ENCODE measurements at regions not wholly inside any gene's neighbourhood (a gene's known extent, or its start where the extent isn't known, plus 50 kb on each side); places are given as distances from the start of the nearest gene placed in this dataset.

DNA sequence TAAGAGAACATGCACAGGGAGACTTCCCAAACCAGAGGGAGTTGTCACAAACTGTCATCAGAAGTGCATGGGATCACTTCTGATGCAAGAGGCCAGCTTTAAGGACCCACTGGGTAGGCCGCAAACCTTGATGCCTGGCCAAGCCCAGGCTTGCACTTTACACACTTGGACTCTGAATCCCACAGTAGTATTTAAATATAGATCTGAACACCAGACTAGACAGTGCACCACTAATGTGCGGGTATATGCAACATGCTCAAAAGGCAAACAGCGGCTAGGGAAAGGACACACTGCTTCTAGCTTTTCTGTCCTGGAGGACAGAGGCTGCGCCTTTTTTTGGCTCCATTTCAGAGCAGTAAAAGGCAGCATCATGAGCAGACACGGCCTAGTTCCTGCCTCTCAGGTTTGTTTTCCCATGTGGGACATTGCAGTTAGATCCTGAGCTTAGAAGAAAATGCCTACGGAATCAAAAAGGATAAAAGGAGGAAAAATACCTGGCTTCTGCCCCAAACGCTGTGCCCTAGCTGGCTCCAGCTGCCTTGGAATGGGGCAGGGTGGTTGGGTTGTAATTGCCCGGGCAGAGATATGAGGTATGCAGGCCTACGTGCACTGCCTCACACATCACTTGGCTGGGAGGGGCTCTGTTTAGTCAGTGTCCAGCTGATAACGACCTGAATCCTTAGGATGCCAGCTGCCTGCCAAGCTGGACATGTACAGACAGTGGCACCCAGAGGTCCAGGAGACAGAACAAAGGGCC, 84.5 kb upstream of the EGLN3 start (continued):
- TF ChIP-seq, protein P1, sequence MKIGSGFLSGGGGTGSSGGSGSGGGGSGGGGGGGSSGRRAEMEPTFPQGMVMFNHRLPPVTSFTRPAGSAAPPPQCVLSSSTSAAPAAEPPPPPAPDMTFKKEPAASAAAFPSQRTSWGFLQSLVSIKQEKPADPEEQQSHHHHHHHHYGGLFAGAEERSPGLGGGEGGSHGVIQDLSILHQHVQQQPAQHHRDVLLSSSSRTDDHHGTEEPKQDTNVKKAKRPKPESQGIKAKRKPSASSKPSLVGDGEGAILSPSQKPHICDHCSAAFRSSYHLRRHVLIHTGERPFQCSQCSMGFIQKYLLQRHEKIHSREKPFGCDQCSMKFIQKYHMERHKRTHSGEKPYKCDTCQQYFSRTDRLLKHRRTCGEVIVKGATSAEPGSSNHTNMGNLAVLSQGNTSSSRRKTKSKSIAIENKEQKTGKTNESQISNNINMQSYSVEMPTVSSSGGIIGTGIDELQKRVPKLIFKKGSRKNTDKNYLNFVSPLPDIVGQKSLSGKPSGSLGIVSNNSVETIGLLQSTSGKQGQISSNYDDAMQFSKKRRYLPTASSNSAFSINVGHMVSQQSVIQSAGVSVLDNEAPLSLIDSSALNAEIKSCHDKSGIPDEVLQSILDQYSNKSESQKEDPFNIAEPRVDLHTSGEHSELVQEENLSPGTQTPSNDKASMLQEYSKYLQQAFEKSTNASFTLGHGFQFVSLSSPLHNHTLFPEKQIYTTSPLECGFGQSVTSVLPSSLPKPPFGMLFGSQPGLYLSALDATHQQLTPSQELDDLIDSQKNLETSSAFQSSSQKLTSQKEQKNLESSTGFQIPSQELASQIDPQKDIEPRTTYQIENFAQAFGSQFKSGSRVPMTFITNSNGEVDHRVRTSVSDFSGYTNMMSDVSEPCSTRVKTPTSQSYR (CRISPR knock-in tag; IDR thresholded peaks at IDR 0.05; ENCODE audit: borderline replicate concordance), result no peak; the same call in 1 of the 2 replicates
- peak; percentile 99 for TF ChIP-seq ZFX (CRISPR knock-in tag; IDR thresholded peaks at IDR 0.05; ENCODE audit: low read depth)
- TF ChIP-seq, protein P2, sequence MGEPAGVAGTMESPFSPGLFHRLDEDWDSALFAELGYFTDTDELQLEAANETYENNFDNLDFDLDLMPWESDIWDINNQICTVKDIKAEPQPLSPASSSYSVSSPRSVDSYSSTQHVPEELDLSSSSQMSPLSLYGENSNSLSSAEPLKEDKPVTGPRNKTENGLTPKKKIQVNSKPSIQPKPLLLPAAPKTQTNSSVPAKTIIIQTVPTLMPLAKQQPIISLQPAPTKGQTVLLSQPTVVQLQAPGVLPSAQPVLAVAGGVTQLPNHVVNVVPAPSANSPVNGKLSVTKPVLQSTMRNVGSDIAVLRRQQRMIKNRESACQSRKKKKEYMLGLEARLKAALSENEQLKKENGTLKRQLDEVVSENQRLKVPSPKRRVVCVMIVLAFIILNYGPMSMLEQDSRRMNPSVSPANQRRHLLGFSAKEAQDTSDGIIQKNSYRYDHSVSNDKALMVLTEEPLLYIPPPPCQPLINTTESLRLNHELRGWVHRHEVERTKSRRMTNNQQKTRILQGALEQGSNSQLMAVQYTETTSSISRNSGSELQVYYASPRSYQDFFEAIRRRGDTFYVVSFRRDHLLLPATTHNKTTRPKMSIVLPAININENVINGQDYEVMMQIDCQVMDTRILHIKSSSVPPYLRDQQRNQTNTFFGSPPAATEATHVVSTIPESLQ (CRISPR knock-in tag; conservative IDR thresholded peaks at IDR 0.05), result peak; percentile 83; the same call in 1 of the 2 replicates
- TF ChIP-seq ZNF569 (CRISPR knock-in tag; IDR thresholded peaks at IDR 0.05; ENCODE audit: borderline replicate concordance), result no peak
- TF ChIP-seq MIER3 (CRISPR knock-in tag; IDR thresholded peaks at IDR 0.05; ENCODE audit: borderline replicate concordance), result peak; percentile 92
- TF ChIP-seq PHB2 (IDR thresholded peaks at IDR 0.05; ENCODE audit: partially characterized antibody), result no peak
- peak; percentile 57; the same call in 1 of the 2 replicates for TF ChIP-seq ADNP (CRISPR knock-in tag; IDR thresholded peaks at IDR 0.05)
- TF ChIP-seq, protein P3, sequence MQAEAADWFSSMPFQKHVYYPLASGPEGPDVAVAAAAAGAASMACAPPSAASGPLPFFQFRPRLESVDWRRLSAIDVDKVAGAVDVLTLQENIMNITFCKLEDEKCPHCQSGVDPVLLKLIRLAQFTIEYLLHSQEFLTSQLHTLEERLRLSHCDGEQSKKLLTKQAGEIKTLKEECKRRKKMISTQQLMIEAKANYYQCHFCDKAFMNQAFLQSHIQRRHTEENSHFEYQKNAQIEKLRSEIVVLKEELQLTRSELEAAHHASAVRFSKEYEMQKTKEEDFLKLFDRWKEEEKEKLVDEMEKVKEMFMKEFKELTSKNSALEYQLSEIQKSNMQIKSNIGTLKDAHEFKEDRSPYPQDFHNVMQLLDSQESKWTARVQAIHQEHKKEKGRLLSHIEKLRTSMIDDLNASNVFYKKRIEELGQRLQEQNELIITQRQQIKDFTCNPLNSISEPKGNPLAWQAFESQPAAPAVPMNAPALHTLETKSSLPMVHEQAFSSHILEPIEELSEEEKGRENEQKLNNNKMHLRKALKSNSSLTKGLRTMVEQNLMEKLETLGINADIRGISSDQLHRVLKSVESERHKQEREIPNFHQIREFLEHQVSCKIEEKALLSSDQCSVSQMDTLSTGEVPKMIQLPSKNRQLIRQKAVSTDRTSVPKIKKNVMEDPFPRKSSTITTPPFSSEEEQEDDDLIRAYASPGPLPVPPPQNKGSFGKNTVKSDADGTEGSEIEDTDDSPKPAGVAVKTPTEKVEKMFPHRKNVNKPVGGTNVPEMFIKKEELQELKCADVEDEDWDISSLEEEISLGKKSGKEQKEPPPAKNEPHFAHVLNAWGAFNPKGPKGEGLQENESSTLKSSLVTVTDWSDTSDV (CRISPR knock-in tag; IDR thresholded peaks at IDR 0.05), result peak; percentile 79
- TF ChIP-seq, protein P4, sequence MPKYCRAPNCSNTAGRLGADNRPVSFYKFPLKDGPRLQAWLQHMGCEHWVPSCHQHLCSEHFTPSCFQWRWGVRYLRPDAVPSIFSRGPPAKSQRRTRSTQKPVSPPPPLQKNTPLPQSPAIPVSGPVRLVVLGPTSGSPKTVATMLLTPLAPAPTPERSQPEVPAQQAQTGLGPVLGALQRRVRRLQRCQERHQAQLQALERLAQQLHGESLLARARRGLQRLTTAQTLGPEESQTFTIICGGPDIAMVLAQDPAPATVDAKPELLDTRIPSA (CRISPR knock-in tag; IDR thresholded peaks at IDR 0.05; ENCODE audit: borderline replicate concordance), result no peak
- TF ChIP-seq, protein P5, sequence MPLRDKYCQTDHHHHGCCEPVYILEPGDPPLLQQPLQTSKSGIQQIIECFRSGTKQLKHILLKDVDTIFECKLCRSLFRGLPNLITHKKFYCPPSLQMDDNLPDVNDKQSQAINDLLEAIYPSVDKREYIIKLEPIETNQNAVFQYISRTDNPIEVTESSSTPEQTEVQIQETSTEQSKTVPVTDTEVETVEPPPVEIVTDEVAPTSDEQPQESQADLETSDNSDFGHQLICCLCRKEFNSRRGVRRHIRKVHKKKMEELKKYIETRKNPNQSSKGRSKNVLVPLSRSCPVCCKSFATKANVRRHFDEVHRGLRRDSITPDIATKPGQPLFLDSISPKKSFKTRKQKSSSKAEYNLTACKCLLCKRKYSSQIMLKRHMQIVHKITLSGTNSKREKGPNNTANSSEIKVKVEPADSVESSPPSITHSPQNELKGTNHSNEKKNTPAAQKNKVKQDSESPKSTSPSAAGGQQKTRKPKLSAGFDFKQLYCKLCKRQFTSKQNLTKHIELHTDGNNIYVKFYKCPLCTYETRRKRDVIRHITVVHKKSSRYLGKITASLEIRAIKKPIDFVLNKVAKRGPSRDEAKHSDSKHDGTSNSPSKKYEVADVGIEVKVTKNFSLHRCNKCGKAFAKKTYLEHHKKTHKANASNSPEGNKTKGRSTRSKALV (CRISPR knock-in tag; IDR thresholded peaks at IDR 0.05), result 0 out of 2 replicates have a peak, but pooled peaks have one; percentile 80
- TF ChIP-seq ZNF264 (CRISPR knock-in tag; IDR thresholded peaks at IDR 0.05), result peak; percentile 100
- TF ChIP-seq, protein P6, sequence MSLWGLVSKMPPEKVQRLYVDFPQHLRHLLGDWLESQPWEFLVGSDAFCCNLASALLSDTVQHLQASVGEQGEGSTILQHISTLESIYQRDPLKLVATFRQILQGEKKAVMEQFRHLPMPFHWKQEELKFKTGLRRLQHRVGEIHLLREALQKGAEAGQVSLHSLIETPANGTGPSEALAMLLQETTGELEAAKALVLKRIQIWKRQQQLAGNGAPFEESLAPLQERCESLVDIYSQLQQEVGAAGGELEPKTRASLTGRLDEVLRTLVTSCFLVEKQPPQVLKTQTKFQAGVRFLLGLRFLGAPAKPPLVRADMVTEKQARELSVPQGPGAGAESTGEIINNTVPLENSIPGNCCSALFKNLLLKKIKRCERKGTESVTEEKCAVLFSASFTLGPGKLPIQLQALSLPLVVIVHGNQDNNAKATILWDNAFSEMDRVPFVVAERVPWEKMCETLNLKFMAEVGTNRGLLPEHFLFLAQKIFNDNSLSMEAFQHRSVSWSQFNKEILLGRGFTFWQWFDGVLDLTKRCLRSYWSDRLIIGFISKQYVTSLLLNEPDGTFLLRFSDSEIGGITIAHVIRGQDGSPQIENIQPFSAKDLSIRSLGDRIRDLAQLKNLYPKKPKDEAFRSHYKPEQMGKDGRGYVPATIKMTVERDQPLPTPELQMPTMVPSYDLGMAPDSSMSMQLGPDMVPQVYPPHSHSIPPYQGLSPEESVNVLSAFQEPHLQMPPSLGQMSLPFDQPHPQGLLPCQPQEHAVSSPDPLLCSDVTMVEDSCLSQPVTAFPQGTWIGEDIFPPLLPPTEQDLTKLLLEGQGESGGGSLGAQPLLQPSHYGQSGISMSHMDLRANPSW (CRISPR knock-in tag; IDR thresholded peaks at IDR 0.05; ENCODE audit: borderline replicate concordance), result peak; percentile 38; the same call in 1 of the 2 replicates
- TF ChIP-seq ZNF761 (CRISPR knock-in tag; conservative IDR thresholded peaks at IDR 0.05), result peak; percentile 88; the same call in 1 of the 2 replicates
- no peak for TF ChIP-seq FOXP1 (IDR thresholded peaks at IDR 0.05)
- peak; percentile 72 for TF ChIP-seq FOXP1 (CRISPR knock-in tag; IDR thresholded peaks at IDR 0.05)

Data from HepG2 (cell line).